ENCODE measurements at regions not wholly inside any gene's neighbourhood (a gene's known extent, or its start where the extent isn't known, plus 50 kb on each side); places are given as distances from the start of the nearest gene placed in this dataset.

GRCh38 chr9:13990331-13990730, 323.6 kb downstream of the NFIB start:
- no peak overlapping the region for H3K27ac ChIP-seq
- intact Hi-C loops (cut with DNase I): no loop called here
- TF ChIP-seq EP300 (IDR thresholded peaks at IDR 0.05): no peak
- no peak for TF ChIP-seq POLR2A (IDR thresholded peaks at IDR 0.05)
- TF ChIP-seq CTCF (IDR thresholded peaks at IDR 0.05): no peak
- no peaks in the 10 kb centered on the region for H3K9me3 ChIP-seq
- DNase-seq: no peak
- H3K27me3 ChIP-seq: no peaks in the 10 kb centered on the region
- no peak overlapping the region for H3K4me3 ChIP-seq
- H3K4me1 ChIP-seq (ENCODE audit: insufficient read depth): no peaks in the 10 kb centered on the region
- no peaks in the 10 kb centered on the region for H3K36me3 ChIP-seq

- H3K27me3 ChIP-seq: no peaks in the 10 kb centered on the region
- intact Hi-C loops (cut with DNase I): no loop called here
- H3K36me3 ChIP-seq: no peaks in the 10 kb centered on the region
- H3K4me3 ChIP-seq: no peak overlapping the region
- TF ChIP-seq EP300 (IDR thresholded peaks at IDR 0.05): no peak
- TF ChIP-seq CTCF (IDR thresholded peaks at IDR 0.05): no peak
- WGBS, 3 donors: 0 to 96% (median 92%) methylated on average over 1 of the region's 1 CpG
- H3K4me1 ChIP-seq (ENCODE audit: insufficient read depth): no peaks in the 10 kb centered on the region
- no peaks in the 10 kb centered on the region for H3K9me3 ChIP-seq
- no peak overlapping the region for H3K27ac ChIP-seq
- DNase-seq: no peak
Observed at GRCh38 chr9:13988944-13989343, 325.0 kb downstream of the NFIB start.

- intact Hi-C loops (cut with DNase I): no loop called here
- Histone ChIP-seq H3K4me1 (ENCODE audit: insufficient read depth) (no peaks in the 10 kb centered on the region), H3K27me3 (no peaks in the 10 kb centered on the region), H3K36me3 (no peaks in the 10 kb centered on the region), H3K4me3 (no peak overlapping the region), H3K27ac (no peak overlapping the region), H3K9me3 (no peaks in the 10 kb centered on the region)
- WGBS, 3 donors: 95 to 98% (median 98%) methylated on average over 4 of the region's 4 CpGs
- no peak for DNase-seq
- TF ChIP-seq CTCF (IDR thresholded peaks at IDR 0.05) (no peak), POLR2A (IDR thresholded peaks at IDR 0.05) (no peak), EP300 (IDR thresholded peaks at IDR 0.05) (no peak)
Observed at GRCh38 chr9:13983607-13984006, 330.3 kb downstream of the NFIB start.

GRCh38 chr9:13979941-13980318, 334.0 kb downstream of the NFIB start:
- H3K36me3 ChIP-seq: no peaks in the 10 kb centered on the region
- H3K27me3 ChIP-seq: no peaks in the 10 kb centered on the region
- 54 to 78% (median 77%) methylated on average over 2 of the region's 2 CpGs for WGBS, 3 donors
- no peak for DNase-seq
- TF ChIP-seq POLR2A (IDR thresholded peaks at IDR 0.05): no peak
- TF ChIP-seq EP300 (IDR thresholded peaks at IDR 0.05): no peak
- no peak for TF ChIP-seq CTCF (IDR thresholded peaks at IDR 0.05)
- H3K4me1 ChIP-seq (ENCODE audit: insufficient read depth): no peaks in the 10 kb centered on the region
- H3K4me3 ChIP-seq: no peak overlapping the region
- H3K27ac ChIP-seq: no peak overlapping the region
- intact Hi-C loops (cut with DNase I): no loop called here
- no peaks in the 10 kb centered on the region for H3K9me3 ChIP-seq
